ENCODE measurements at regions not wholly inside any gene's neighbourhood (a gene's known extent, or its start where the extent isn't known, plus 50 kb on each side); places are given as distances from the start of the nearest gene placed in this dataset.
"Not testable (repeated sequence)": the region's sequence is repeated elsewhere in the genome, so short reads cannot be mapped to it uniquely, and the experiment has no call there.

GRCh38 chr18:64725657-64726056 is 576.8 kb upstream of the LINC00305 start:
- DNase-seq (ENCODE audit: low read depth in 2 of 2), result not testable (repeated sequence)

DNA sequence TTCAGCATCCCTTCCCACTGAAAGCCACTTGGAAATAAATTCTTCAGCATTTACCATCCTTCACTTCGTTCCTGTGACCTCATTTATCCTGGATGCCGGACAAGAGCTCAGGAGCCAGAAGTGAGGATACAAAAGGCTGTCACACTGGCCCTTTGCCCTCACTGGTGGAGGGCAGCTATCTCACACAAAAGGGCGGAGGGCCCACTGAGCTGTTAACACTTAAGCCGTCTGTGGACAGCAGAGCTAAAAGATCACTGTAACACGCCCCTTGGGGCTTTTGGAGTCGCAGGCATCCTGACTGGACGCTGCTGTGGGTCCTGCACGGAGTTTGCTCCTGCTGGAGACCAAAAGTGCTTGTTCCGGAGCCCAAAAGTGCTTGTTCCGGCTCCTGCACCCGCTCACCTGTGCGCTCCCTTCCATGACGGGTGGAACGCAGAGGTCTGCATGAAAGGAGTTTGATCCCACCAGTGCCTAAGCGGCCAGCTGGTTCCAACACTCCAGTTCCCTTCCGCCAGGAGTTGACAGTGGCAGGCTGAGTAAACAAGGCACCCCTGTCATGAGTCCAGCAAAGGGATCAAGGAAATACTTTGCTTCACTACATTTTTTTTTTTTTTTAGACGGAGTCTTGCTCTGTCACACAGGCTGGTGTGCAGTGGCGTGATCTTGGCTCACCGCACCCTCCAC is 572.0 kb upstream of the LINC00305 start:
- DNase-seq (ENCODE audit: low read depth in 2 of 2), result no peak

DNA sequence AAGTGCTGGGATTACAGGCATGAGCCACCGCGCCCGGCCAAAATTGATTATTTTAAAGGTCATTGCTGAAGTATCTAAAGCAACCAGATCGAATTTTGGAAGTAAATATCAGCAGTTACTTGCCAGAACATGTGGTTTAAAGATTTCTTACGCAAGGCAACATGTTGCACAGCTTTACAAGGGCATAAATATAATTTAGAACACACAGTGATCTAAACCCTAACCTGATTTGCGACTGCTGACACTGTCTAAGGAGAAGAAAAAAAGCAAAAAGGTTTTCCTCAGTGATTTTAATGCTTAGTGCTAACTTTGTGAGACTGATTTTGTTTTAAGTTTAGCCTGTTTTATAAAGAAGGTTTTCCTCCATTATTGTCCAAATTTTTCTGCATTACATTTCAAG is 569.9 kb upstream of the LINC00305 start:
- no peak for DNase-seq (ENCODE audit: low read depth in 2 of 2)

DNA sequence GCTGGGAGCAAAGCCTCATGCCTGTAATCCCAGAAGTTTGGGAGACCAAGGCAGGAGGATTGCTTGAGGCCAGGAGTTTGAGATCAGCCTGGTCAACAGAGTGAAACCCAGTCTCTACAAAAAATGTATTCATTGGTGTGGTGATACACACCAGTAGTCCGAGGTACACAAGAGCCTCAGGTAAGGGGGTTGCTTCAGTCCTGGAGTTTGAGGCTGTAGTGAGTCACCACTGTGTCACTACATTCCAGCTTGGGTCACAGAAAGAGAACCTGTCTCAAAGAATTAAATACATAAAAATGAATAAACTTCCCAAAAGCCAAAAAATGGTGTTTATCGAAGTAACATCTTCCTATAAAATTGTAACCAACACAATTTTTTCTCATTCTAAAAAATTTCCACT is 568.1 kb upstream of the LINC00305 start:
- DNase-seq (ENCODE audit: low read depth in 2 of 2), result no peak

GRCh38 chr18:64714086-64714485 is 565.2 kb upstream of the LINC00305 start:
- no peak for DNase-seq (ENCODE audit: low read depth in 2 of 2)

GRCh38 chr18:64713284-64713683 is 564.4 kb upstream of the LINC00305 start:
- DNase-seq (ENCODE audit: low read depth in 2 of 2), result no peak

- DNase-seq (ENCODE audit: low read depth in 2 of 2), result no peak
These were observed 563.1 kb upstream of the LINC00305 start for GRCh38 chr18:64712035-64712434.

DNA sequence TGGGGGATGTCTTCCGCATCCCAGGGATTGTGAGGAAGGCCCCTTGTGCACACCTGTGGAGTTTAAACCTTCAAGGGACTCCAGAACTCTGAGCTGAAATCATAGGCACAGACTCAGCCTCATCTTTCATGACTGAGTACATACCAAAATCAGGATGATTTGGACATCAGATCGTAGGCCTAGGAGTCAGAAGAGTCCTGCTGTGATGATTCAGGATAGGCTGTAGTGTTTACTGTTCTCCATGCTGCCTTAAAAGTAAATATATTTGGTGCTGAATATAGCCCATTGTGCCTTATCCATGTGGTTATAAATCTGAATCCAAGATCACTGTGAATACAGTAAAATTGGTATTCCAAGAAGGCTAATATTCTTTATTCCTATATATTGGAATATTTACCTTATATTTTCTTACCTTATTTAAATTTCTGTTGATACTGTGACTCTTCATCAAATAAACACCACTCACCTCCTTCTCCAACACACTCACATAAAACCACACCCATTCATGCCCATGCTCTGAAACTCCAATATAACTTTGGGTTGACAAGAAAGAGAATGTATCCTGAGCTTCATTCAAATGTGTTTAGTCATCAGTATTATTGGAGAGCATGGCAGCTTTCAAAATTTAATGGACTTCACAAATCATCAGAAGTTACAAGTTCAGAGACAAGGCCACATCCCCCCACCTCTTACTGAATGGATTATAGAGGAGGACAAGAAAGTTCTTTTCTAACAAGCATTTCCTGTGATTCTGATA is 561.4 kb upstream of the LINC00305 start:
- DNase-seq (ENCODE audit: low read depth in 2 of 2), result no peak

DNA sequence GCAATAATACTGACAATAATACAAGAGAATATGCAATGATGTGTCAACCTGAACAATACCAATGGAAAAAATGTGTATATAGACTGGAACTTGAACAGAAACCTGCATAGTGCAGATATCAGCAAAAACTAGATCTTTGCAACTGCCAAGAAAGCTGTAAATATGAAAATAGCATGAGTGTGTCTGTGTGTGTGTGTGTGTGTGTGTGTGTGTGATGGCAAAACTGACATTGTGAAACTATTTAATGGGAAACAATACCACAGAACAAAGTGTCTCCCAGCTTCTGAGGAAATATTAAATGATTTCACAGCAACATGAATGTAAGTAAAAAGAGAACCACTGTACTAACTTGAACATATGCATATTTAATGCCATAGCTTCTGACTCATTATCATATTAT is 558.2 kb upstream of the LINC00305 start:
- DNase-seq (ENCODE audit: low read depth in 2 of 2), result no peak

- no peak for DNase-seq (ENCODE audit: low read depth in 2 of 2)
These were observed 550.2 kb upstream of the LINC00305 start for GRCh38 chr18:64699081-64699480.

- DNase-seq (ENCODE audit: low read depth in 2 of 2), result no peak
These were observed 547.1 kb upstream of the LINC00305 start for GRCh38 chr18:64695851-64696553.

GRCh38 chr18:64693766-64694165 is 544.9 kb upstream of the LINC00305 start:
- DNase-seq (ENCODE audit: low read depth in 2 of 2), result no peak

GRCh38 chr18:64692826-64693225 is 543.9 kb upstream of the LINC00305 start:
- no peak for DNase-seq (ENCODE audit: low read depth in 2 of 2)

- DNase-seq (ENCODE audit: low read depth in 2 of 2), result no peak
These were observed 530.2 kb upstream of the LINC00305 start for GRCh38 chr18:64679121-64679520.

DNA sequence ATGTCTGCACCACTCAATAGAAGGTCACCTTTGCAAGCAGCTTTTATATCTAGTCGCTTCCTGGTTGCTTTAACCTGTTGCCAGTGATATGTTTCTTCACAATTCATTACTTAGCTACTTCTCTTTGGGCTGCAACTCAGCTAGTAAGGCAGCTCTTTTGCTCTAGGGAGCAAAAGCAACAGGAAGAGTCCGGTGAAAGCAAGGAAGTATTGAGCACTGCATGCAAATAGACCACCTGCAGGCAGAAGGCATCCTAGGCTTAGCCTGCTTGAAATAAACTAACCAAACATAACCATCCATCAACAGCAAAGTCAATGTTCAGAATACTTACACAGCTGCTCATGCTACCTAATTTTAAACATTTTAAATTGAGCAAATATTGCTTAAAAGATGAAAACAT is 529.2 kb upstream of the LINC00305 start:
- no peak for DNase-seq (ENCODE audit: low read depth in 2 of 2)

- DNase-seq (ENCODE audit: low read depth in 2 of 2), result no peak
These were observed 525.8 kb upstream of the LINC00305 start for GRCh38 chr18:64674694-64675093.

DNA sequence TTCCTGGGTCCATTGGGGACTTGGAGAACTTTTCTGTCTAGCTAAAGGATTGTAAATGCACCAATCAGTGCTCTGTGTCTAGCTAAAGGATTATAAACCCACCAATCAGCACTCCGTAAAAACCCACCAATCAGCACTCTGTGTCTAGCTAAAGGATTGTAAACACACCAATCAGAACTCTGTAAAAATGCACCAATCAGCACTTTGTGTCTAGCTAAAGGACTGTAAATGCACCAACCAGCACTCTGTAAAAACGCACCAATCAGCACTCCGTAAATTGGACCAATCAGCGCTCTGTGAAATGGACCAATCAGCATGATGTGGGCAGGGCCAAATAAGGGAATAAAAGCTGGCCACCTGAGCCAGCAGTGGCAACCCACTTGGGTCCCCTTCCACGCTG is 522.4 kb upstream of the LINC00305 start:
- DNase-seq (ENCODE audit: low read depth in 2 of 2), result not testable (repeated sequence)

DNA sequence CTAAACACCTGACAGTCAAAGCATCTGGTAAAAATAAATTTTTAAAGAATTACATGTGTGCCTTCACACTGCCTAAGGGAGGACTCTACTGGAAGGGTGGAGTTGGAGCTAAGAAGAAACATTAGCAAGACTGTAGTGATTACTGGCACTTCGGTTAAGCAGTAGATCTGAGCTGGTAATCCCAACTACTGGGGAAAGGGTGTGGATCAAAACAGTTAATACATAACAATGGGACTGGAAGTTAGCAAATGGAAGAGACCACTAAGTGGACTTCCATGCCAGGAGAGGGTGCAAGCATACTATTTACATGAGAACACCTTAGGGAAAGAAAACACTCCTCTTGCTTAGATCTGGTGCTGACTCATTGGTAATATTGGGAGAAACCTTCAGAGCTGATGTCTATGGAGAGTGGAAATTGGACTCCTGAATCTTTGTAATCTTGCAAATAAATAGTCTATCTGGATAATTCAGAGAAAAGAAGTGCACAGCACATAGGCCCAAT is 519.6 kb upstream of the LINC00305 start:
- DNase-seq (ENCODE audit: low read depth in 2 of 2), result no peak

DNA sequence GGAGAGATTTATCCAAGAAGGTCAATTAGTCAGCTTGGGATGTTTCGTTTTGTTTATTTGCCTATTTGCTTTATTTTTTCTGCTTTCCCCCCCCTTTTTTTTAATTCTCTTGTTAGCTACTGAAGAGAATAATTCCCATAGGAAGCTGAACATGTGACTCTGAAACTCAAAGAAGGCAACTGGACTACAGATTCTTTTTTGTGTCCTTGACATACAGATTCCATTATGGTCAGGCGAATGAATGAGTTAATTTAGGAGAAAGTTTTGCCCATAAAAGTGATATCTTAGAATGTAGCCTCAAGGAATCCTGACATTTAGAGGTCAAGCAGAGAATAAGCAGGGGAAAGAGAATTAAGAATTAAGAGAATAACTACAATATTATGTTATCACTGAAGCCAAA is 514.2 kb upstream of the LINC00305 start:
- no peak for DNase-seq (ENCODE audit: low read depth in 2 of 2)

DNA sequence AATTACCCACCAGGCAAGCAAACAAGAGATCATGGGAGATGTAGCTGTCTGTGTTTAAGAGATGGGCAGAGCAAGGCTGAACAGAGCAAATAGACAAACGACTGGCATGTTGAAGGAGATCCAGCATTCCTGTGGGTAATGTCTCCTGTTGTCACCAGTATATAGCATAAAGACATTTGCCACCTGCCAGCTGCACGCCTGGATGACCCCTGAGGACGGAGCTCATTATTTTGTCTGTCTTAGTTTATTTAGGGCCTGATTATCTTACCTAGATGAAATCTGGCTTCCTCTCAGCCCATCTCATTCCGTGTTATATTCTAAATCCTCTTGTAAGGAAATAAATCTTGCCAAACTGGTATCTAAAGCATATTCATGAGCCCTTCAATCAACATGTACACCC is 510.3 kb upstream of the LINC00305 start:
- no peak for DNase-seq (ENCODE audit: low read depth in 2 of 2)

DNA sequence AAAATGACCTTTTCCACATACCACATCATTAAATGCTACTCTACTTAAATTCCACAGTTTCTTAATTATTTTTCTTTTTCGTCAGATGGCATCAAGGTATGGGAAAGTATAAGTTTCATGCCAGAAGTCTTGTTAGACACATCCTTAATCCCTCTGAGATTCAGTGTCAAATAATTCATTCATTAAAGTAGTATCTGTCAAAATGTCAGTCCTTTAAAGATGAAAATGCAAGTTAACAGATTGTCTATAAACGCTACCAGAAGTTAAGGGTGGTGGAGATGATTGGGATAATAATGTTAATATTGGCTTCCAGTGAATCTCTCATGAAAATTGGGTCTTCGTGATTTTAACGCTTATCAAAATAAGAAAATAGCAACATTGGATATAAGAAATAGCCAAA is 504.2 kb upstream of the LINC00305 start:
- no peak for DNase-seq (ENCODE audit: low read depth in 2 of 2)

- no peak for DNase-seq (ENCODE audit: low read depth in 2 of 2)
These were observed 501.2 kb upstream of the LINC00305 start for GRCh38 chr18:64650068-64650467.
